ENCODE measurements at regions not wholly inside any gene's neighbourhood (a gene's known extent, or its start where the extent isn't known, plus 50 kb on each side); places are given as distances from the start of the nearest gene placed in this dataset.

GRCh38 chrX:34560180-34560579, 96.9 kb downstream of the TMEM47 start:
- no peaks in the 10 kb centered on the region for H3K27me3 Mint-ChIP-seq (ENCODE audit: unreplicated experiment)
- H3K9me3 Mint-ChIP-seq (ENCODE audit: unreplicated experiment), result no peaks in the 10 kb centered on the region
- DNase-seq (ENCODE audit: low spot score), result no peak
- H3K36me3 Mint-ChIP-seq (ENCODE audit: low read depth, unreplicated experiment), result no peaks in the 10 kb centered on the region
- H3K27ac Mint-ChIP-seq (ENCODE audit: unreplicated experiment), result no peak overlapping the region
- TF ChIP-seq CTCF (IDR thresholded peaks at IDR 0.05; ENCODE audit: unreplicated experiment), result no peak
- peaks cover 5% of the 10 kb centered on the region for H3K4me1 Mint-ChIP-seq (ENCODE audit: unreplicated experiment)
- no peak overlapping the region for H3K4me3 Mint-ChIP-seq (ENCODE audit: unreplicated experiment)

GRCh38 chrX:34559325-34559724, 97.8 kb downstream of the TMEM47 start:
- H3K4me1 Mint-ChIP-seq (ENCODE audit: unreplicated experiment), result peaks cover 5% of the 10 kb centered on the region
- TF ChIP-seq CTCF (IDR thresholded peaks at IDR 0.05; ENCODE audit: unreplicated experiment), result no peak
- no peaks in the 10 kb centered on the region for H3K9me3 Mint-ChIP-seq (ENCODE audit: unreplicated experiment)
- no peak overlapping the region for H3K4me3 Mint-ChIP-seq (ENCODE audit: unreplicated experiment)
- no peak overlapping the region for H3K27ac Mint-ChIP-seq (ENCODE audit: unreplicated experiment)
- no peaks in the 10 kb centered on the region for H3K27me3 Mint-ChIP-seq (ENCODE audit: unreplicated experiment)
- DNase-seq (ENCODE audit: low spot score), result no peak
- H3K36me3 Mint-ChIP-seq (ENCODE audit: low read depth, unreplicated experiment), result no peaks in the 10 kb centered on the region

- peaks cover 3% of the 10 kb centered on the region for H3K4me1 Mint-ChIP-seq (ENCODE audit: unreplicated experiment)
- H3K27me3 Mint-ChIP-seq (ENCODE audit: unreplicated experiment), result no peaks in the 10 kb centered on the region
- H3K27ac Mint-ChIP-seq (ENCODE audit: unreplicated experiment), result no peak overlapping the region
- no peak for DNase-seq (ENCODE audit: low spot score)
- no peaks in the 10 kb centered on the region for H3K36me3 Mint-ChIP-seq (ENCODE audit: low read depth, unreplicated experiment)
- H3K4me3 Mint-ChIP-seq (ENCODE audit: unreplicated experiment), result no peak overlapping the region
- no peak for TF ChIP-seq CTCF (IDR thresholded peaks at IDR 0.05; ENCODE audit: unreplicated experiment)
- H3K9me3 Mint-ChIP-seq (ENCODE audit: unreplicated experiment), result no peaks in the 10 kb centered on the region
These were observed 99.4 kb downstream of the TMEM47 start for GRCh38 chrX:34557733-34558132.

GRCh38 chrX:34555481-34555880, 101.6 kb downstream of the TMEM47 start:
- H3K9me3 Mint-ChIP-seq (ENCODE audit: unreplicated experiment), result no peaks in the 10 kb centered on the region
- H3K4me3 Mint-ChIP-seq (ENCODE audit: unreplicated experiment), result no peak overlapping the region
- no peaks in the 10 kb centered on the region for H3K4me1 Mint-ChIP-seq (ENCODE audit: unreplicated experiment)
- TF ChIP-seq CTCF (IDR thresholded peaks at IDR 0.05; ENCODE audit: unreplicated experiment), result no peak
- no peaks in the 10 kb centered on the region for H3K27me3 Mint-ChIP-seq (ENCODE audit: unreplicated experiment)
- H3K27ac Mint-ChIP-seq (ENCODE audit: unreplicated experiment), result no peak overlapping the region
- H3K36me3 Mint-ChIP-seq (ENCODE audit: low read depth, unreplicated experiment), result no peaks in the 10 kb centered on the region
- DNase-seq (ENCODE audit: low spot score), result no peak

- Mint-ChIP-seq H3K36me3 (ENCODE audit: low read depth, unreplicated experiment) (no peaks in the 10 kb centered on the region), H3K9me3 (ENCODE audit: unreplicated experiment) (no peaks in the 10 kb centered on the region), H3K4me3 (ENCODE audit: unreplicated experiment) (no peak overlapping the region), H3K27me3 (ENCODE audit: unreplicated experiment) (no peaks in the 10 kb centered on the region), H3K27ac (ENCODE audit: unreplicated experiment) (no peak overlapping the region), H3K4me1 (ENCODE audit: unreplicated experiment) (peaks cover 2% of the 10 kb centered on the region)
- no peak for DNase-seq (ENCODE audit: low spot score)
- TF ChIP-seq CTCF (IDR thresholded peaks at IDR 0.05; ENCODE audit: unreplicated experiment), result no peak
These were observed 110.7 kb downstream of the TMEM47 start for GRCh38 chrX:34546366-34546765.

Measured in endothelial cell (in vitro differentiated cells).